Embryonic facial prominence (tissue), 1 donor: ENCODE measurements at regions not wholly inside any gene's neighbourhood (a gene's known extent, or its start where the extent isn't known, plus 50 kb on each side); places are given as distances from the start of the nearest gene placed in this dataset.
"Not testable (repeated sequence)": the region's sequence is repeated elsewhere in the genome, so short reads cannot be mapped to it uniquely, and the experiment has no call there.

Experiments
- DNase-seq: peaks from one replicate; pipeline ENCODE4 v3.0.0-alpha.2; 2016; ENCODE audit errors: extremely low spot score

DNA sequence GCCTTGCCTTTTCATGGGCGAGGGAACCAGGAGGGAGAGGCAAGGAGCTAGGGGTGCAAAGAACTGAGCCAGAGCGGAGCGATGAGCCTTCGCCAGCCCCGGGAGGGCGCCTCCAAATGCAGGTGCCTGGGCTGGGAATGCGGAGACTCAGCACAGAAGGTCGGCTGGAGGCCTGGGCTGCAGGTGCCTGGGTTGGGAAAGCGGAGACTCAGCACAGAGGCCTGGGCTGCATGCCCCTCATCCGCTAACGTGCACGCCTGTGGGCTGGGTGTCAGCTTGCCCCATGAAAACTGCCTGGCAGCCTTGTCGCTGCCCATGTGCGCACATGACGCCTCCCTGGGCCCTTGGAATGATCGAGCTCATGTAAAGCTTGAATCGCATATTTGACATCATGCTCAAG lies 51.8 kb downstream of the POM121L12 start:
- no peak for DNase-seq

- no peak for DNase-seq
Observed at GRCh38 chr7:53094191-53094590, 58.8 kb downstream of the POM121L12 start.

DNA sequence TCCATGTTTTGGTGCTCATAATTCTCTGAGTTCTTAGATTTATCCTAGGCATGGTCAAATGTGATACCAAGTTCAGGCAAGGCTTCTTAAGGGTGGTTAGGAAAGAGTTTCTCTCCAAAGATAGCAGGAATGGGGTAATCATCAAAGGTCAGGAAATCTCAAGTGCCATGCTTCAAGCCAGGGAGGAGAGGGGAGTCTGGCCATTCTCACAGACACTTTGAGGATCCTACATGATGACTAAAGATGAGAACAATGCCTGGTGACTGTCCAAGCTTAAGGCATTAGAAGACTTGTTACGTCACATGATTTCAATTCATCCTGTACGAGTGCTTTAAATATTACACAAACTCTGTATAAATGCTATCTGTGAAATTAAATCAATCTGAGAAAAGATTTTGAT lies 59.4 kb downstream of the POM121L12 start:
- no peak for DNase-seq

DNA sequence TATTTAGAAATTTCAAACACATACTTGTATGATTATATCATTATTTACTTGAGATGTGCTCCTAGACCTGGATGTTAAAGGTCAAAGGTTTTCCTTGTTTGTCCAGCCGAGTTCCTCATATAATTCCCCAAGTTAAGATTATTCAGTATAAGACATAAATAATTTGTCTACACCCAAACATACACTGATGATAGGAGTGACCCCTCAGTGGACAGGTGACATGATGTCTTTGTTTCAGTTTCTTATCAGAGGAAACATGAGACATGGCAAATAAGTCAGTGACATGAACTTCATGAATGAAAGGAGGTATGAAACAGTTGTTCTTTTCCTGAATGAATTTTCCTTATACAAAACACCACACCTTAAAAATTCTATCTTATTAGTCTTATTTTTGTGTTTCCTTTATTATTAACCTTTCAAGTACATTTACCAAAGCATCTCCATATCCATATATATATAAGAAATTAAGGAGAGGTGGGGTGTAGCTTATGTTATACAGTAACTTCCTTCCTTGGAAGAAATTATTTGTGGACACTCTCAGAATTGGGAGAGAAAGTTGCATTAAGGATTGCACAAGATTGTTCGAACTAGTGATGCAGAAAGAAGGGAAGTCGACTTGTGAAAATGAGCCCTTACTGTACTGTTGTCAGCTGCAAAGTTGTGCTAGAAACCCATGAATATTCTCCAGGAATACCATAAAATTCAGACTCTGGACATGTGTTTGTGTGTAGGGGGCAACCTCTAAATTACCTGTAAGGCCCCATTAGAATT lies 60.5 kb downstream of the POM121L12 start:
- no peak for DNase-seq

DNA sequence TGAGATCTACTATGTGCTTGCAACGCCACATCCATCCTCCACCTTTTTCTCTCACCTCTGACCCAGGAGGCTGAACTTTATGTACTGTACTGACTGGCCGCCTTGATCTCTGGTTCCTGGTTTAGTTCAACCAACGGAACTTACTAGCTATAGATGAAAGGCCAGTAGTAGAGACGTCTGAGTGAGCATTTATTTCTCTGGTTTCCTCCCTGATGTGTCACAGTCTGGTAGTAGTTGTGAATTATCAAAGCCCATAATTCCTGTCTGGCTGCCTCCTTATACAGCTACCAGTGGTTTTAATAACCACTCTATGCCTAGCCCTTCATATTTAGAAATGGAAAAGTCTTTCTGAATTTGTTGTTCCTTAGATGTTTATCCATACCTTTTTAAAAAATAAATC lies 64.7 kb downstream of the POM121L12 start:
- no peak for DNase-seq

- DNase-seq: no peak
Observed at GRCh38 chr7:53101026-53101425, 65.6 kb downstream of the POM121L12 start.

DNA sequence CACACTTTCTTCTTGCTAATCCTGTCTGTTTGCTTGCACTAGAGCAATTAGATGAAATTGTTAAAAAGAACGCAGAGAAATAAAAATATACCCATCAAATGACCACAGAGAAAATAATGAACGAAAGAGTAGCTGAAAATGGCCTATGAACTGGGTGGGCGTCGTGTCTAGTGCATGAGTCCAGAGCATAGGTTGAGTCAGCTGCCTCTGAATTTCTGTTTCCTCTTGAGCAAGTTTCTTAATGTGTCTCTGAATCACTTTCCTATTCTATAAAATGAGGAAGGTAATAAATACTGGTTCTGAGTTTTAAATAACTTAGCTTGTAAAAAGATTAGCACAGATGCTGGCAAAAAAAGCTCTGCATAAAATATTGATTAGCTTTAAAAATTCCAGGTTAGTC lies 75.0 kb downstream of the POM121L12 start:
- DNase-seq: no peak

GRCh38 chr7:53111031-53111430 lies 75.6 kb downstream of the POM121L12 start:
- no peak for DNase-seq

- DNase-seq: no peak
Observed at GRCh38 chr7:53113424-53113823, 78.0 kb downstream of the POM121L12 start.

- DNase-seq: no peak
Observed at GRCh38 chr7:53119514-53119941, 84.1 kb downstream of the POM121L12 start.

GRCh38 chr7:53121374-53121773 lies 85.9 kb downstream of the POM121L12 start:
- DNase-seq: no peak

DNA sequence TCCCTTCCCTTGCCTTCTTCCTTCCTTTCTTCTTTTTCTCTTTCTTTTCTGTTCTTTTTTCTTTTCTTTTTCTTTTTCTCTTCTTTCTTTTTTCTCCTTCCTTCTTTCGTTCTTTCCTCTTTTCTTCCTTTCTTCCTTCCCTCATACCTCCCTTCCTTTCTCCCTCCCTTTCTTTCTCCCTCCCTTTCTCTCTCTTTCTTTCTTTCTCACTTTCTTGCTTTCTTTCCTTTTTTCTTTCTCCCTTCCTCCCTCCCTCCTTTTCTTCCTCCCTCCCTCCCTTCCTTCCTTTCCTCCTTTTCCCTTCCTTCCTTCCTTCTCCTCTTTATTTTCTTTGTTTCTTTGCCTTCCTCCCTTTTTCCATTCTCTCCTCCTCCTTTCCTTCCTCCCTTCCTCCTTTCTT lies 96.3 kb downstream of the POM121L12 start:
- DNase-seq: no peak

- DNase-seq: no peak
Observed at GRCh38 chr7:53151496-53151895, 116.1 kb downstream of the POM121L12 start.

DNA sequence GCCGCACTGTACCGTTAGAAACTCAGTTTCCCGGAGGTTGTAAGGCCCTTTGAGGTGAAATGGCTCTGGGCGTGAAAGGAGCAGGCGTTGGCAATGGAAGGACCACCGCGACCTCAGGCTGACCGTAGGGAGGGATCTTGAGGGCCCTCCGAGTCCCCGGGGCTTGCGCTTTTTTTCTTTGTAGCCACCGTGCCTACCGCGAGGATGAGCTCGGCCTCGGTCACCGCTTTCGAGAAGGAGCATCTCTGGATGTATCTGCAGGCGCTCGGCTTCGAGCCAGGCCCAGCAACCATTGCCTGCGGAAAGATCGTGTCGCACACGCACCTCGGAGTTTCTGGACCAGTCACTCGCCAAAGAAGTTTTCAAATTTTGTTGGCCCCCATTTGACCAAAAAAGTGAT lies 151.8 kb downstream of the POM121L12 start:
- not testable (repeated sequence) for DNase-seq

GRCh38 chr7:53191191-53191695 lies 155.8 kb downstream of the POM121L12 start:
- DNase-seq: no peak

DNA sequence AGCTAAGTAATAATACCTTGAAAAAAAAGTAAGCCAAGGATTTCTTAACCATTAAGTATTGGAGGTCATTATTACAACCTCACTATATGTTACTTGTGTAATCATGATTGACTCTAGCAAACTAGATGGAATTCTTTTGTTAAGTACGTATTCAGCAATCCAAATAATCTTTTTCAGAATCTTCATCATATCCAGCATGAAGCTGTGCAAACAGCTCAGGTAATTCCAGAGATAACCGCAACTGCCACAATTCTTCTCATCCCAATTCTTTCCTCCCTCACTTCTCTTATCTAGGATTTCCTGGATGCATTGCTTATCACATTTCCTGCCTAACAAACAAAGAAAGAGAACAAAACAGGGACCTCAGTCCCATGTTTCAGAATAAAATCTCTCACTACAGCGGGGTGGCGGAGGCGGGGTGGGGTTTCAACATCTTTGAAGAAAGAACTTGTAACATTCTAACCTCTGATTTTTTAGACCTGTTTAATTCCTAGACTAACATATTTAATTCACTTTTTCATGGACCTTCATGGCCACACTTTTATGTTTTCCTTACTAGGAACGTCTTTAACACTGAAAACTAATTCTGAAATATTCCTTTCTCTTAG lies 156.5 kb downstream of the POM121L12 start:
- no peak for DNase-seq

GRCh38 chr7:53205006-53205405 lies 169.6 kb downstream of the POM121L12 start:
- no peak for DNase-seq

- DNase-seq: no peak
Observed at GRCh38 chr7:53209129-53209528, 173.7 kb downstream of the POM121L12 start.

DNA sequence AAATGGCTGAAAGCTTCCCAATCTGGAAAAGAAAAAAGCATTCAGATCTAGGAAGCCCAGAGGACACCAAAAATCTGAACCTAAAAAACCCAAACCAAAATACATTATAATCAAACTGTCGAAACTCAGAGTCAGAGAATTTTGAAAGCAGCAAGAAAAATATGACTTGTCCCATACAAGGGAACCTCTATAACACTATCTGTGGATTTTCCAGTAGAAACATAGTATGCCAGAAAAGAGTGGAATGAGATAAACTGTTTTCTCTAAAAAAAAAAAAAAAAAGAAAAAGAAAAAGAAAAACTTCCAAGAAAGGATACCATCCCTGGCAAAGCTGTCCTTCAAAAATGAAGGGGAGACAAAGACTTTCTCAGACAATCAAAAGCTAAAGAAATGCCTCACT lies 179.0 kb downstream of the POM121L12 start:
- no peak for DNase-seq

DNA sequence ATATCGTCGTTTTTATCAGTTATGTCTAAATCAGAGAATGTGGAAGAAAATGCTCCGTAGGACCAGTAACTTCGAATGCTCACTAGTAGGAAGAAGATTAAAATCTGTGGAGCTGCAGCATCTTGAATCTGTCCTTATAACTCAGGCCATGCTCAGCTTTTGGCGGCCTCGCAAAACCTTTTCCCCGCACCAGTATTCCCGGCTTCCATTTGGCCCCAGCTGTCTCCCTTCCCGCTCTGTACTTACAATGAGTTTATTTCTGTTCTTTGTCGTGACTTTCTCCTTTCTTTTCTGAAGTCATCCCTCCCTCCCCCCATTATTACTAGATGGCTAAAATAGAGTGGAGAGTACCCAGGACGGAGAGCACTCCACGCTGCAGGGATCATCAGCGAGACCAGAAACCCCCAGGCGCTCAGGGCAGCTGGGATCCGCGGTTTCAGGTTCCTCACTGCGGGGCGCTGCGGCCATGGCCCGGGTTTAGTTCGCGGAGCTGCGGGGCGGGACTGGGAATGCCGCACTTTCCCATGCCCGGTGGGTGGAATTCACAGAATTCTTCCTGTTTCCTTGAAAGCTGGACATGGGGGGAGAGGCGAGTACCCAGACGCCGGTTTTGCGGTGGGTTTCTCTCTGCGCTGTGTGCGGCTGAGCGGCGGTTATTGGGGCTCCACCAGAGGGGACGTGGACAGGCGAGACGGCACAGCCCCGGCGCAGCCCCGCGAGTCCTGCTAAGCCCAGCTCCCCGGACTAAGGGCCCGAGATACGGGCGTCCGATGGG lies 183.5 kb downstream of the POM121L12 start:
- no peak for DNase-seq

- no peak for DNase-seq
Observed at GRCh38 chr7:53229202-53229601, 193.8 kb downstream of the POM121L12 start.

GRCh38 chr7:53237344-53237913 lies 202.0 kb downstream of the POM121L12 start:
- DNase-seq: no peak
